Esophagus muscularis mucosa (tissue), 4 donors: ENCODE measurements at regions not wholly inside any gene's neighbourhood (a gene's known extent, or its start where the extent isn't known, plus 50 kb on each side); places are given as distances from the start of the nearest gene placed in this dataset.

Experiments
- DNase-seq: peaks from one replicate; pipeline ENCODE4 v3.0.0-alpha.2; 2017; ENCODE audit errors: extremely low spot score
- H3K27ac ChIP-seq, 4 donors: fragments of 200-600 bp; sonication (generic); replicated peaks in 1 of 4; 1 replicate in 3 of 4; 2 replicates in 1 of 4; pipeline ENCODE4 v1.5.1; 2016 to 2019; ENCODE audit warnings: mild to moderate bottlenecking in 1 of 4
- H3K27me3 ChIP-seq, 4 donors: fragments of 200-600 bp; sonication (generic); one replicate each; pipeline versions ENCODE4 v1.5.1 to v1.6.0; 2016 to 2019
- H3K36me3 ChIP-seq, 4 donors: fragments of 200-600 bp; sonication (generic); one replicate each; pipeline ENCODE4 v1.5.1; 2016 to 2019
- H3K4me1 ChIP-seq, 4 donors: fragments of 200-600 bp; sonication (generic); one replicate each; pipeline ENCODE4 v1.5.1; 2016 to 2019
- H3K4me3 ChIP-seq, 4 donors: fragments of 200-600 bp; sonication (generic); 1 replicate in 2 of 4; 2 replicates in 2 of 4; pipeline ENCODE4 v1.5.1; 2016 to 2019; ENCODE audit warnings: mild to moderate bottlenecking in 4 of 4, moderate library complexity in 1 of 4
- H3K9me3 ChIP-seq, 4 donors: fragments of 200-600 bp; sonication (generic); 1 replicate in 3 of 4; 2 replicates in 1 of 4; pipeline ENCODE4 v1.5.1; 2016 to 2019
- EP300 ChIP-seq: sonication (generic); formaldehyde crosslinking; IDR thresholded peaks from one replicate; pipeline ENCODE4 v1.6.1; 2017; ENCODE audit warnings: antibody characterized with exemption
- POLR2A ChIP-seq: fragments of 450-650 bp; IDR thresholded peaks from one replicate; pipeline ENCODE4 v1.6.1; 2017; ENCODE audit warnings: antibody characterized with exemption, moderate library complexity, mild to moderate bottlenecking, low read depth
- POLR2AphosphoS5 ChIP-seq, 2 donors: sonication (generic); formaldehyde crosslinking; IDR thresholded peaks; one replicate each; pipeline ENCODE4 v1.6.1; 2017; ENCODE audit warnings: antibody characterized with exemption in 2 of 2
- WGBS: methylation state at CpG from one replicate; pipeline ENCODE4 v1.1.5; 2018; 5-methylcytosine and 5-hydroxymethylcytosine counted together
- intact Hi-C: fragments of 100-400 bp; cut with DNase I; formaldehyde crosslinking; loops from one replicate; pipeline ENCODE4 v1.15.1; 2023
- TF ChIP-seq, protein P1 (sequence below), 3 experiments: fragments of 200-600 bp in 2 of 3; fragments of 450-650 bp in 1 of 3; sonication (generic) in 2 of 3; IDR thresholded peaks; one replicate each; pipeline ENCODE4 v1.5.1; 2017 to 2019; ENCODE audit warnings: antibody characterized with exemption in 3 of 3, mild to moderate bottlenecking in 2 of 3, moderate library complexity in 1 of 3

DNA sequence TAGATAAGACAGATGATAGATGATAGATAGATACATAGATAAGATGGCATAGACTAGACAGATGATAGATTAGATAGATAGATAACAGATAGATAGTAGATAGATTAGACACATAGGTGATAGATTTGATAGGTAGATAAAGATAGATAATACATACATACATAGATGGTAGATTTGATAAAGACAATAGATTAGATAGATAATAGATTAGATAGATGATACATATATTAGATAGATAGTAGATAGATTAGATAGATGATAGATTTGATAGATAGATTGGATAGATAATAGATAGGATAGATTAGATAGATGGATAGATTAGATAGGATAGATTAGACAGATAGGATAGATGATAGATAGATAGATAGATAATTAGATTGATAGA, 327.6 kb downstream of the BRD1 start:
- Histone ChIP-seq H3K9me3 (peaks cover 0 to 21% (median 7%) of the 10 kb centered on the region in 4 donors), H3K4me3 (no peak overlapping the region), H3K36me3 (no peaks in the 10 kb centered on the region), H3K27ac (no peak overlapping the region), H3K4me1 (no peaks in the 10 kb centered on the region), H3K27me3 (peaks cover 0 to 7% (median 0%) of the 10 kb centered on the region in 4 donors)
- no peak for TF ChIP-seq POLR2AphosphoS5 (IDR thresholded peaks at IDR 0.05)
- TF ChIP-seq EP300, result no peak
- no peak for TF ChIP-seq POLR2A
- TF ChIP-seq, protein P1, sequence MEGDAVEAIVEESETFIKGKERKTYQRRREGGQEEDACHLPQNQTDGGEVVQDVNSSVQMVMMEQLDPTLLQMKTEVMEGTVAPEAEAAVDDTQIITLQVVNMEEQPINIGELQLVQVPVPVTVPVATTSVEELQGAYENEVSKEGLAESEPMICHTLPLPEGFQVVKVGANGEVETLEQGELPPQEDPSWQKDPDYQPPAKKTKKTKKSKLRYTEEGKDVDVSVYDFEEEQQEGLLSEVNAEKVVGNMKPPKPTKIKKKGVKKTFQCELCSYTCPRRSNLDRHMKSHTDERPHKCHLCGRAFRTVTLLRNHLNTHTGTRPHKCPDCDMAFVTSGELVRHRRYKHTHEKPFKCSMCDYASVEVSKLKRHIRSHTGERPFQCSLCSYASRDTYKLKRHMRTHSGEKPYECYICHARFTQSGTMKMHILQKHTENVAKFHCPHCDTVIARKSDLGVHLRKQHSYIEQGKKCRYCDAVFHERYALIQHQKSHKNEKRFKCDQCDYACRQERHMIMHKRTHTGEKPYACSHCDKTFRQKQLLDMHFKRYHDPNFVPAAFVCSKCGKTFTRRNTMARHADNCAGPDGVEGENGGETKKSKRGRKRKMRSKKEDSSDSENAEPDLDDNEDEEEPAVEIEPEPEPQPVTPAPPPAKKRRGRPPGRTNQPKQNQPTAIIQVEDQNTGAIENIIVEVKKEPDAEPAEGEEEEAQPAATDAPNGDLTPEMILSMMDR (IDR thresholded peaks at IDR 0.05), result no peak
- intact Hi-C loops, result no loop called here
- no peak for DNase-seq

DNA sequence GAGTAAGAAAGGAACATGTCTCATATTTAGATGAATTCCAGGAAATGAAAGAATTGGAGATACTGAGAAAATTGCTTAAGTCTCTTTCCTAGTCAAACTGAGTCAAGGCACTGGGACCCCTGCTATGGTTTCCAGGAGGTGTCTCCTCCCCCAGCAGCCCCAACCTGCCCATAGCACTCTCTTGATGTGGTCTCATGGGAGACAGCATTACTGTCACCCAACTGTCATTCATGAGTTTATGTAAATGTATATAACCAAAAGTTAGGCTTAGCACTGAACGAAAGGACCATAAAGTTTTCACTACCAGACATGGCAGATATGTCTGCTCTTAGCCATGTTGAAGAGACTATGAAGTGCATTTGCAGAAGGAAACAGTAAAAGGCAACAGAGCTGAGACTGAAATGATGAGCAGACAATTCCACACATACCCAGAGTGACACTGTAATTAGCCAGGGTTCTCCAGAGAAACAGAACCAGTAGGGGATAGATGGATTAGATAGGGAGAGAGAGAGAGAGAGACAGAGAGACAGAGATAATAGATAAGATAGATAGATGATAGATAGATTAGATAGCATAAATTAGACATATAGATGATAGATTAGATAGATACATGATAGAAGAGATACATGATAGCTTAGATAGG, 328.1 kb downstream of the BRD1 start:
- 77% methylated on average over 1 of the region's 1 CpG for WGBS
- intact Hi-C loops, result no loop called here
- Histone ChIP-seq H3K27me3 (peaks cover 0 to 11% (median 0%) of the 10 kb centered on the region in 4 donors), H3K27ac (no peak overlapping the region), H3K4me3 (no peak overlapping the region), H3K36me3 (no peaks in the 10 kb centered on the region), H3K4me1 (no peaks in the 10 kb centered on the region), H3K9me3 (peaks cover 0 to 24% (median 7%) of the 10 kb centered on the region in 4 donors)
- no peak for DNase-seq
- TF ChIP-seq POLR2AphosphoS5 (IDR thresholded peaks at IDR 0.05) (no peak), EP300 (no peak), POLR2A (no peak)
- TF ChIP-seq, protein P1 (IDR thresholded peaks at IDR 0.05), result no peak

DNA sequence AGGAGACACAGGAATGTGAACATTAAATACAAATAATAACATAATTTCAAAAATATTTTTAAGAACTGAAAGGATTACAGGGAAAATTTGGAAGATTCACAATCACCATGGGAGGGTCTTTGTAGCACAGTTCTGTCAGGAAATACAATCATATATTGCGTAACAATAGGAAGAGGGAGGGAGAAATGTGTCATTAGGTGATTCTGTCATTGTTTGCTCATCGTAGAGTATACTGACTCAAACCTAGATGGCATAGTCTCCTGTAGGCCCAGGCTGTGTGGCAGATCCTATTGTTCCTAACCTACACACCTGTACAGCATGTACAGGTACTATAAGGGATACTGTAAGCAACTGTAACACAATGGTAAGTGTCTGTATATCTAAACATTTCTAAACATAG, 330.4 kb downstream of the BRD1 start:
- Histone ChIP-seq H3K9me3 (peaks cover 0 to 24% (median 7%) of the 10 kb centered on the region in 4 donors), H3K36me3 (no peaks in the 10 kb centered on the region), H3K27ac (no peak overlapping the region), H3K4me3 (no peak overlapping the region), H3K27me3 (peaks cover 0 to 26% (median 0%) of the 10 kb centered on the region in 4 donors), H3K4me1 (no peaks in the 10 kb centered on the region)
- no peak for DNase-seq
- intact Hi-C loops, result no loop called here
- WGBS, result 75% methylated on average over 2 of the region's 2 CpGs
- TF ChIP-seq EP300 (no peak), POLR2AphosphoS5 (IDR thresholded peaks at IDR 0.05) (no peak), POLR2A (no peak)
- TF ChIP-seq, protein P1 (IDR thresholded peaks at IDR 0.05), result no peak

DNA sequence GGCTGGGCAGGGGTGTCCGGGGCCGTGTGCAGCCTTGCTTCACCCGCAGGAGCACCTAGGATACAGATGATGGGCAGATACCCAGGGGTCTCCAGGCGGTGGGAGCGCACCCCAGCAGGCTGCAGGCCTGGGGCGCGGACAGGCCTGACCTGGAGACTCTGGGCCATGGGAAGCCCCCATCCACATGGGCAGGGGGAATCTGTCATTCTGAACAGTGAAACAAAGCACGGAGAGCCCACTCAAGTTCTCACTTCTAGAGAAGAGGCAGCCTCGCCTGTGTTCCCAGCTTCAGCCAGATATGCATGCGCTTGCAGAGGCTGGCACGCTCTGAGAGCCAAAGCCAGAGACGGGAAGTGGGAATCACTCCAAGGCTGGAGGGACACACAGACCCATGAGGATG, 333.1 kb downstream of the BRD1 start:
- H3K27me3 ChIP-seq, result peaks cover 0 to 52% (median 0%) of the 10 kb centered on the region in 4 donors
- intact Hi-C loops, result no loop called here
- no peak for DNase-seq
- WGBS, result 93% methylated on average over 11 of the region's 12 CpGs
- no peak overlapping the region for H3K27ac ChIP-seq
- H3K4me1 ChIP-seq, result no peaks in the 10 kb centered on the region
- no peak overlapping the region for H3K4me3 ChIP-seq
- H3K9me3 ChIP-seq, result peaks cover 0 to 24% (median 7%) of the 10 kb centered on the region in 4 donors
- TF ChIP-seq POLR2AphosphoS5 (IDR thresholded peaks at IDR 0.05) (no peak), POLR2A (no peak), EP300 (no peak)
- TF ChIP-seq, protein P1 (IDR thresholded peaks at IDR 0.05), result no peak
- no peaks in the 10 kb centered on the region for H3K36me3 ChIP-seq
